Vagina (tissue), 2 donors: ENCODE measurements at regions not wholly inside any gene's neighbourhood (a gene's known extent, or its start where the extent isn't known, plus 50 kb on each side); places are given as distances from the start of the nearest gene placed in this dataset.

ENCODE experiments used
- DNase-seq, 2 donors: peaks; one replicate each; pipeline ENCODE4 v3.0.0-alpha.2; 2017; ENCODE audit errors: extremely low spot score in 2 of 2
- H3K27ac ChIP-seq: fragments of 200-600 bp; sonication (generic); one replicate; pipeline ENCODE4 v1.5.1; 2019
- H3K27me3 ChIP-seq: fragments of 200-600 bp; sonication (generic); one replicate; pipeline ENCODE4 v1.5.1; 2019
- H3K36me3 ChIP-seq, 2 donors: fragments of 200-600 bp; sonication (generic); one replicate each; pipeline ENCODE4 v1.5.1; 2017 to 2019
- H3K4me1 ChIP-seq: fragments of 200-600 bp; sonication (generic); one replicate; pipeline ENCODE4 v1.5.1; 2019
- H3K4me3 ChIP-seq, 2 donors: fragments of 200-600 bp; sonication (generic); 1 replicate in 1 of 2; 2 replicates in 1 of 2; pipeline ENCODE4 v1.5.1; 2016 to 2019
- H3K9me3 ChIP-seq: fragments of 200-600 bp; sonication (generic); one replicate; pipeline ENCODE4 v1.5.1; 2019
- POLR2A ChIP-seq, 2 donors: fragments of 450-650 bp; IDR thresholded peaks; one replicate each; pipeline ENCODE4 v1.6.1; 2017; ENCODE audit warnings: antibody characterized with exemption in 2 of 2, mild to moderate bottlenecking in 2 of 2, moderate library complexity in 2 of 2
- POLR2AphosphoS5 ChIP-seq, 2 donors: sonication (generic); formaldehyde crosslinking; IDR thresholded peaks; one replicate each; pipeline ENCODE4 v1.9.0; 2017; ENCODE audit warnings: antibody characterized with exemption in 2 of 2, mild to moderate bottlenecking in 2 of 2, low read depth in 1 of 2; ENCODE audit not compliant: insufficient read depth in 1 of 2
- intact Hi-C: fragments of 100-400 bp; cut with DNase I; formaldehyde crosslinking; loops from one replicate; pipeline ENCODE4 v1.15.1; 2023
- TF ChIP-seq, protein P1 (sequence below), 3 experiments: fragments of 450-650 bp in 2 of 3; fragments of 200-600 bp in 1 of 3; sonication (generic) in 1 of 3; IDR thresholded peaks; one replicate each; pipeline ENCODE4 v1.5.1; 2017 to 2019; ENCODE audit warnings: antibody characterized with exemption in 3 of 3, mild to moderate bottlenecking in 2 of 3, moderate library complexity in 2 of 3

DNA sequence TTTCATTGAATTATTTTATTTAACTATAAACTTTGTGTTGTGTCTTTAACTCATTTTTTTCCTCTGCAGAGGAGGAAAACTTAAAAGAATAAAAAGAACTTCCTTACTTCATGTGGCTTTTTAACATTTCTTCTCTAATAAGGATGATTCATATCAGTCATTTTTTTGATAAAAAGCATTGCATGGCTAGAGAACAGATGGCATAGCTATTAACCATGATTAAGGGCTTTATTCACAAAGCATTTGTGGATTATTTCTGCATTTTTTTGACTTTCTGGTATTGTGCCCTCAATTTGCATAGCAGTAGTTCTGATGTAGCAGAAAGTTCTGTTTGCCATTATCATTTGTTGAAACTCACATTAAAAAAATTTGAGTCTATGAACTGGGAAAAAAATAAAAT, 540.8 kb downstream of the SI start:
- no peak for TF ChIP-seq POLR2AphosphoS5 (IDR thresholded peaks at IDR 0.05; ENCODE audit: insufficient read depth in 1 of 2, low read depth in 1 of 2)
- TF ChIP-seq, protein P1, sequence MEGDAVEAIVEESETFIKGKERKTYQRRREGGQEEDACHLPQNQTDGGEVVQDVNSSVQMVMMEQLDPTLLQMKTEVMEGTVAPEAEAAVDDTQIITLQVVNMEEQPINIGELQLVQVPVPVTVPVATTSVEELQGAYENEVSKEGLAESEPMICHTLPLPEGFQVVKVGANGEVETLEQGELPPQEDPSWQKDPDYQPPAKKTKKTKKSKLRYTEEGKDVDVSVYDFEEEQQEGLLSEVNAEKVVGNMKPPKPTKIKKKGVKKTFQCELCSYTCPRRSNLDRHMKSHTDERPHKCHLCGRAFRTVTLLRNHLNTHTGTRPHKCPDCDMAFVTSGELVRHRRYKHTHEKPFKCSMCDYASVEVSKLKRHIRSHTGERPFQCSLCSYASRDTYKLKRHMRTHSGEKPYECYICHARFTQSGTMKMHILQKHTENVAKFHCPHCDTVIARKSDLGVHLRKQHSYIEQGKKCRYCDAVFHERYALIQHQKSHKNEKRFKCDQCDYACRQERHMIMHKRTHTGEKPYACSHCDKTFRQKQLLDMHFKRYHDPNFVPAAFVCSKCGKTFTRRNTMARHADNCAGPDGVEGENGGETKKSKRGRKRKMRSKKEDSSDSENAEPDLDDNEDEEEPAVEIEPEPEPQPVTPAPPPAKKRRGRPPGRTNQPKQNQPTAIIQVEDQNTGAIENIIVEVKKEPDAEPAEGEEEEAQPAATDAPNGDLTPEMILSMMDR (IDR thresholded peaks at IDR 0.05): no peak
- no peak for TF ChIP-seq POLR2A (IDR thresholded peaks at IDR 0.05)
- Histone ChIP-seq H3K27ac (no peak overlapping the region), H3K4me3 (no peak overlapping the region)

DNA sequence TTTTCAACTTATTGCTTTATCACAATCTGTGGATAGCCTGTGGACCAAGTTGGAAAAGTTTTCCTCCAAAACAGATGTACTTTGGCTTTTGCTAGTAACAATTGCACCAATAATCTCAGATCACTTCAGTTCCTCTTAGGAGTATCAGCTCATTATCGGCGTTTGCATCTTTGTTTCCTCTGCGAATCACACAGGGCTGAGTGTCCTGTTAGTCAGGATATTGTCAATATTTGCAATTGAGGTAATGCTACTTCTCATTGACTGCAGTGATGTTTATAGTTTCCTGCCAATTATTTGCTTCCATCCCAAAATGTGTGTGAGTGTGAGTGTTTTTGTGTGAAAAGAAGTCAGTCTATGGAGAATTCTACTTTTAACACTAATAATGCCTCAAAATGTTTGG, 545.0 kb downstream of the SI start:
- no peaks in the 10 kb centered on the region for H3K4me1 ChIP-seq
- no peak overlapping the region for H3K4me3 ChIP-seq
- intact Hi-C loops: no loop called here
- no peaks in the 10 kb centered on the region for H3K27me3 ChIP-seq
- H3K27ac ChIP-seq: no peak overlapping the region
- no peaks in the 10 kb centered on the region for H3K9me3 ChIP-seq
- H3K36me3 ChIP-seq: no peaks in the 10 kb centered on the region
- no peak for DNase-seq
- TF ChIP-seq, protein P1 (IDR thresholded peaks at IDR 0.05): no peak
- TF ChIP-seq POLR2AphosphoS5 (IDR thresholded peaks at IDR 0.05; ENCODE audit: insufficient read depth in 1 of 2, low read depth in 1 of 2): no peak
- no peak for TF ChIP-seq POLR2A (IDR thresholded peaks at IDR 0.05)

More for the DNA sequence above, 540.8 kb downstream of the SI start:
- no peaks in the 10 kb centered on the region for H3K36me3 ChIP-seq
- no peaks in the 10 kb centered on the region for H3K27me3 ChIP-seq
- intact Hi-C loops: no loop called here
- DNase-seq: no peak
- H3K9me3 ChIP-seq: no peaks in the 10 kb centered on the region
- H3K4me1 ChIP-seq: no peaks in the 10 kb centered on the region

DNA sequence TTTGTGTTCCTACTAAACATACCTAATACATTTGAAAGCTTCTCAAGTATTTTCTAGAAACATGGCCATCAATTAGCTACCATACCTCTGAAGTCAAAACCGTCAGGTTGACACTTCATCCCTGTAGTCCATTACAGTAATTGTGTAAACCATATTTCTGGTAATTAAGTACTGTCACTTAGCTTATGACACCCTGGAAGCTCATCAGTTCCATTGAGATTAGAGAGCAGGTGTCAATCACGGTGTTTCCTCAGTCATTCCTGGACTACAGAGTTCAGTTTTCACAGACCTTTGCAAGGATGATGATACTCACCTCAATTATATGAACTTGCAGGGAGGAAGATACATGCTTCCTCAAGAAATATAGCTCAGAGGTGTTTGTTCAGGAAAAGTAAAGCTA, 552.0 kb downstream of the SI start:
- DNase-seq: no peak
- intact Hi-C loops: no loop called here
- Histone ChIP-seq H3K27me3 (no peaks in the 10 kb centered on the region), H3K9me3 (no peaks in the 10 kb centered on the region), H3K27ac (no peak overlapping the region), H3K4me3 (no peak overlapping the region), H3K36me3 (no peaks in the 10 kb centered on the region), H3K4me1 (no peaks in the 10 kb centered on the region)
- TF ChIP-seq POLR2AphosphoS5 (IDR thresholded peaks at IDR 0.05; ENCODE audit: insufficient read depth in 1 of 2, low read depth in 1 of 2): no peak
- TF ChIP-seq, protein P1 (IDR thresholded peaks at IDR 0.05): no peak
- no peak for TF ChIP-seq POLR2A (IDR thresholded peaks at IDR 0.05)

DNA sequence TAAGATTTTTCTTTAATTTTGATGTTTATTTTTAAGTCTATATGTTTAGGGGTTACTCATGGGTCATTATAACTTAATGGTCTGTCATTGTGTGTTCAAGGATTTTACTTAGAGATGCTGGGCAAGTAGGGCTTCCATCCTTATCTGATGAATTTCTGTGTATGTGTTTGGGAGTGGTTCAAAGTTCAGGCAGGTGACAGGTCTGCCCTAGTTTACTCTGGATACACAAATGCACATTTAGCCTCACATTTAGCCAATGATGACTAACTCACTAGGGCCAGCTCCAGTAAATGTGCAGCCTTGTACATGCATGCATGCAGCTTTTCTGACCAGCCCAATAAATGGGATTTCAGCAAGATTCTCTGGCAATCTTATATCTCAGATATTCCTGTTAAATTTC, 554.1 kb downstream of the SI start:
- Histone ChIP-seq H3K36me3 (no peaks in the 10 kb centered on the region), H3K27ac (no peak overlapping the region), H3K9me3 (no peaks in the 10 kb centered on the region), H3K4me3 (no peak overlapping the region), H3K27me3 (no peaks in the 10 kb centered on the region), H3K4me1 (no peaks in the 10 kb centered on the region)
- intact Hi-C loops: no loop called here
- DNase-seq: no peak
- TF ChIP-seq POLR2AphosphoS5 (IDR thresholded peaks at IDR 0.05; ENCODE audit: insufficient read depth in 1 of 2, low read depth in 1 of 2): no peak
- TF ChIP-seq, protein P1 (IDR thresholded peaks at IDR 0.05): no peak

DNA sequence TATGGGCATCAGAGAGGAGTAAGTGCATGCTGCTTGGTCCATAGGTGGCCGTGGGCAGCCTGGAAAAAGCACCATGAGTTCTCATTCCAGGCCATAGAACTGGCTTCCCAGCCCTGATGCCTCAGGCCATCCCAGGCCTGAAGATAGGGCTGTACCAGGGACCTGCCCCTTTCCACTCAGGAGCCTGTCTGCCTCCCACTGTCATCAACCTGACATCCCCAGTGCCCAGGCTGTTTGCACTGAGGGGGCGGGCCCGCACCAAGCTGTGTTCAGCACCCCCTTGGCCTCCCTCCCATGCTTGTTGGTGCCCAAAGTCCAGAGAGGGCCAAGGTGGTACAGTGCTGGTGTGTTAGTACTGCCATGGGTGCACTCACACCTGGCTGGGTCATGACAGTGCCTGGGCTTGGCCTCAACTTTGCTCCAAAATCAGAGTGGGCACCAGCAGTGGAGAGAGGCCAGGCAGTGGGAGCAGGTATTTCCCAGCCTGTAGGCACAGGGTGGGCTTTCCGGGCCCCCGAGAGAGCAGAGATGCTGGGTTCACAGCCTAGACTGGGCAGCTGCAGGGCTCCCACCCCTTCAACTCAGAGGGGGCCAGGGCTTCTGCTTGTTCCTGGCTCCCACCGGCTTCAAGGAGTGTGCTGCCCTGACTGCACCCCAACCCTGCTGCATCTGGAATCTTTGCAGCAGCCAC, 556.1 kb downstream of the SI start:
- DNase-seq: no peak
- H3K27me3 ChIP-seq: no peaks in the 10 kb centered on the region
- no peaks in the 10 kb centered on the region for H3K4me1 ChIP-seq
- TF ChIP-seq POLR2AphosphoS5 (IDR thresholded peaks at IDR 0.05; ENCODE audit: insufficient read depth in 1 of 2, low read depth in 1 of 2) (no peak), POLR2A (IDR thresholded peaks at IDR 0.05) (no peak)
- TF ChIP-seq, protein P1 (IDR thresholded peaks at IDR 0.05): no peak
- intact Hi-C loops: no loop called here
- H3K9me3 ChIP-seq: no peaks in the 10 kb centered on the region
- H3K4me3 ChIP-seq: no peak overlapping the region
- no peaks in the 10 kb centered on the region for H3K36me3 ChIP-seq
- no peak overlapping the region for H3K27ac ChIP-seq
